ENCODE measurements at regions not wholly inside any gene's neighbourhood (a gene's known extent, or its start where the extent isn't known, plus 50 kb on each side); places are given as distances from the start of the nearest gene placed in this dataset.

DNA sequence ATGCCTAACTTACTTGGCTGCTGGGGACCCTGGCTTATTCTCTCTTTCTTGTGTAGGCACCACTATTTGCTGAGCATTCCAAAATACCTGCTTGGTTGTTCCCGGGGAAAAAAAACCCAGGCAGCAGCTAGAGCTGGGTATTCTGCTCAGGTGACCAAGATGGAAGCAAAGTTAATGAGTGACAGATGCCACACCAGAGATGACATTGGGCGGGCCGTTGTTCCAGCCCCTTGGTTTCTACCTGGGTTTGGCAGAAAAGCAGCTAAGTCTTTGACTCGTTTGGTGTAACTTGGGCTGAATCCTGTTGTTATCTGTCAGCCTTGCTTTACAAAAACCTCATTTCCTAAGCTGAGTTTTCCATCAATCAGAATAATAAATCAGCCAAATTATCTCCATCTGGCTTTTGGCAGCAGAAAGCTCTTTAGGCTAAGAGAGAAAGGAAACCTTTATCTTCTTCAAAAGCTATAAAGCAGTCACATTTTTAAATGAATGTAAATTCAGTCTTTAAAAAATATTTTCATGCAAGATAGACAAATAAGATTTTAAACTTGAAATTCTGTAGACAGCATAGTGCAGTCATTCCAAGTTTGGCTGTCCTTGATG is 202.0 kb upstream of the GMDS start:
- Histone ChIP-seq H3K27ac (no peak overlapping the region), H3K27me3 (ENCODE audit: low read depth) (no peaks in the 10 kb centered on the region), H3K4me1 (no peaks in the 10 kb centered on the region), H3K36me3 (no peaks in the 10 kb centered on the region), H3K9me3 (no peaks in the 10 kb centered on the region), H3K4me3 (no peak overlapping the region)
- intact Hi-C loops (cut with DNase I), result no loop called here
- no peak for DNase-seq
- ATAC-seq, result no peak
- TF ChIP-seq, protein P1, sequence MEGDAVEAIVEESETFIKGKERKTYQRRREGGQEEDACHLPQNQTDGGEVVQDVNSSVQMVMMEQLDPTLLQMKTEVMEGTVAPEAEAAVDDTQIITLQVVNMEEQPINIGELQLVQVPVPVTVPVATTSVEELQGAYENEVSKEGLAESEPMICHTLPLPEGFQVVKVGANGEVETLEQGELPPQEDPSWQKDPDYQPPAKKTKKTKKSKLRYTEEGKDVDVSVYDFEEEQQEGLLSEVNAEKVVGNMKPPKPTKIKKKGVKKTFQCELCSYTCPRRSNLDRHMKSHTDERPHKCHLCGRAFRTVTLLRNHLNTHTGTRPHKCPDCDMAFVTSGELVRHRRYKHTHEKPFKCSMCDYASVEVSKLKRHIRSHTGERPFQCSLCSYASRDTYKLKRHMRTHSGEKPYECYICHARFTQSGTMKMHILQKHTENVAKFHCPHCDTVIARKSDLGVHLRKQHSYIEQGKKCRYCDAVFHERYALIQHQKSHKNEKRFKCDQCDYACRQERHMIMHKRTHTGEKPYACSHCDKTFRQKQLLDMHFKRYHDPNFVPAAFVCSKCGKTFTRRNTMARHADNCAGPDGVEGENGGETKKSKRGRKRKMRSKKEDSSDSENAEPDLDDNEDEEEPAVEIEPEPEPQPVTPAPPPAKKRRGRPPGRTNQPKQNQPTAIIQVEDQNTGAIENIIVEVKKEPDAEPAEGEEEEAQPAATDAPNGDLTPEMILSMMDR (IDR thresholded peaks at IDR 0.05), result no peak

DNA sequence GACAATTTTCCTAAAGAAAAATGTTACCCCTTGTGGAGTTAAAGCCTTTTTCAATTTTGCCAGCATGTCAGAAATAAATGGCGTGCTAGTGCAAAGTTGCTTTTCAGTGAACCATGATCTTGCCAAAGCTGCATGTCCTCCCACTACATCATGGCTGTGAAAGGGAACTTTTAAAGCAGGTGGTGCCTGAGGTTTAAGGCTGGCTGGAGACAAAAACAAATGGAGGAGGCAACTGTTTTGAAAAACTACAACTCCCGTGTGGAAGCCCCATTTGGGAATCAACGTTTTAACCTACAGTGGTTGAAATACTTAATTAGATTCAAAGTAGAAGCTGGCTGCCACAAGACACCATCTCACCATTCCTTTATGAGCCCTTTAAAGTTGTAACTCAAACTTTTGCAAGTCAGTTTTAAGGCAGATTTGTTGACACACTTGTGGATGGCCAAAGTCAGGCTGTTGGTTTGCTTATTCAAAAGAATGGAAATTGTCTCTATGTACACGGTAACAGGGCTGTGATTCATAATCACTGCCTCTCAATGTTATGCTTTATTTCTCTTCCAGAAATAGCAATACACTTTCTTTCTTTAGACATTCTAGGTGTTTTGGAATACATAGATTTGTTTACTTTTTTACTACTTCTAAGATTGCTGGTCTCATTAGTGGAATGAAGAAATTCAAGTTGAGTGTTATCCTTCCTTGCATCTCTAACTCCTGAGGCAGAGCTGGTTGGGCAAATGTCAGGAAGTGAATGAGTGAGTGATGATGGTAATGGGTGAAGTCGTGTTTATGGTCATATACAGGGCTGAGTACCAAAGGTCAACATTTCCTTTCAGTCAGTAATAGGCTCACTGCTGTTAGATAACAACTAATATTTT is 196.4 kb upstream of the GMDS start:
- no peak overlapping the region for H3K4me3 ChIP-seq
- H3K36me3 ChIP-seq, result no peaks in the 10 kb centered on the region
- ATAC-seq (no peak), DNase-seq (no peak)
- intact Hi-C loops (cut with DNase I), result no loop called here
- TF ChIP-seq, protein P1 (IDR thresholded peaks at IDR 0.05), result no peak
- H3K27me3 ChIP-seq (ENCODE audit: low read depth), result no peaks in the 10 kb centered on the region
- H3K9me3 ChIP-seq, result no peaks in the 10 kb centered on the region
- no peak overlapping the region for H3K27ac ChIP-seq
- no peaks in the 10 kb centered on the region for H3K4me1 ChIP-seq

DNA sequence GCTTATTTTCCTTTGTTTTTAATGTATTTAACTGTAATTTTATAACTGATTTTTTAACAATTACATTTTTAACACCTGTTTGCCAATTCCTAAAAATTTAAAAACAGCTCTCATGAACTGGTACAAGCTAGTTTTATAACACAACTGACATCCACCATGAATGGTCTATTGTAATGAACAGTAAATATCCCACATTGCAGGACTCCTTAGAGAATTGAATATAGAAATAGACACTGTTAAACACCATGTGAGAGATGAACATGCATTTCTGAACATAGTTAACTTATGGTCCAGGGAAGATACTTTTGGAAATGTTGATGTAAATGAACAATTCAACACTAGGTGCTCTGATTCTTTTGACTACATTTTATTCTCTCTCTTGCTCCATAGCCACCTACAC is 195.1 kb upstream of the GMDS start:
- Histone ChIP-seq H3K27ac (no peak overlapping the region), H3K4me1 (no peaks in the 10 kb centered on the region), H3K9me3 (no peaks in the 10 kb centered on the region), H3K36me3 (no peaks in the 10 kb centered on the region), H3K4me3 (no peak overlapping the region), H3K27me3 (ENCODE audit: low read depth) (no peaks in the 10 kb centered on the region)
- DNase-seq (no peak), ATAC-seq (no peak)
- TF ChIP-seq, protein P1 (IDR thresholded peaks at IDR 0.05), result no peak
- intact Hi-C loops (cut with DNase I), result no loop called here

DNA sequence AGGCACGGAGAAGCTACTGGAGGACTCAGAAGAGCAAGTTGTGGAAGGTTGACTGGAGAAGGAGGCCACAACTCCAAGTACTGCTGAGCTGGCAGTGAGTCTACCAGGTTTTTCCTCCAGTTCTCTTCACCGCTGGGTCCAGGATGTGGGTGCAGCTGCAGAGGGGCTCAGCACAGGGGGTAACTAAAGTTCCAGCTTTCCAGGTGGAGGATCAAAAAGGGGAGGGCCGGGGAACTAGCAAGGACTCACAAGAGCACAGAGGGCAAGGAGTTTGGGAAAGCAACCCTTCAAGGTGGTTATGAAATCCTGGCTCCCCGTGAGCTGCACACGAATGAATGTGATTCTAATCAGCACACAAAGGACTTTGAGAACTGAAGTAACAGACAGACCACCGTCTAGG is 194.2 kb upstream of the GMDS start:
- H3K27ac ChIP-seq, result no peak overlapping the region
- no peaks in the 10 kb centered on the region for H3K4me1 ChIP-seq
- no peak overlapping the region for H3K4me3 ChIP-seq
- no peaks in the 10 kb centered on the region for H3K36me3 ChIP-seq
- H3K27me3 ChIP-seq (ENCODE audit: low read depth), result no peaks in the 10 kb centered on the region
- intact Hi-C loops (cut with DNase I), result no loop called here
- TF ChIP-seq, protein P1 (IDR thresholded peaks at IDR 0.05), result no peak
- no peak for ATAC-seq
- H3K9me3 ChIP-seq, result no peaks in the 10 kb centered on the region
- no peak for DNase-seq

DNA sequence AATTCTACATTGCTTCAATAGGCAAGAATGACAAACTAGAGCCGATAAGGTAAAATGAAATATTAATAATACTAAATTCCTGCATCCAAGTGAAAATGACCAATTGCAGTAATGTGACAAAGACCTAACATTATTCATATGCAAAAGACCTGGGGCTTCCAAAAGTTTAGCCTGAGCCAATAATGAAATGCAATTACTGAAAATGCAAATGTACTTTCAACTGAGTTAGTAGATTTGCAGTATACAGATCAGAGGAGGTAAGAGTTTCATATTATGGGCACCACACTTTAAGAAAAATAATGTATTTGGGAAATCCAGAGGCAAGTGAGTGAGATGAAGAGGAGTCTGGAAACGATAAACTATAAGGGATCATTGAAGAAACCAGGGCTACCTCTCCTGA is 193.7 kb upstream of the GMDS start:
- intact Hi-C loops (cut with DNase I), result no loop called here
- TF ChIP-seq, protein P1 (IDR thresholded peaks at IDR 0.05), result no peak
- no peaks in the 10 kb centered on the region for H3K27me3 ChIP-seq (ENCODE audit: low read depth)
- ATAC-seq (no peak), DNase-seq (no peak)
- H3K27ac ChIP-seq, result no peak overlapping the region
- no peaks in the 10 kb centered on the region for H3K36me3 ChIP-seq
- no peaks in the 10 kb centered on the region for H3K9me3 ChIP-seq
- H3K4me3 ChIP-seq, result no peak overlapping the region
- no peaks in the 10 kb centered on the region for H3K4me1 ChIP-seq

Data from lower lobe of right lung (tissue), 2 donors.